GM12878 (cell line): ENCODE measurements at regions not wholly inside any gene's neighbourhood (a gene's known extent, or its start where the extent isn't known, plus 50 kb on each side); places are given as distances from the start of the nearest gene placed in this dataset.

Source experiments
- ATAC-seq: fragments of 200-7000 bp; cut with Tn5 transposase; 3 replicates; pipeline ENCODE4 v1.9.1; 2020; ENCODE audit warnings: mild to moderate bottlenecking, moderate library complexity
- BruUV-seq: library from RNA; stranded (reverse); fragments of 400-500 nt; replicated peaks from 2 replicates; lab custom pipeline; 2021; lab: Mats Ljungman, UMichigan
- CTCF ChIA-PET: fragments of 300-600 bp; sonication (Branson Sonifier 250); formaldehyde crosslinking; extraction: SDS; loops from one replicate; lab custom pipeline; 2021; ENCODE audit warnings: inconsistent platforms; lab: Yijun Ruan, JAX
- POLR2A ChIA-PET: fragments of 350-600 bp; formaldehyde crosslinking; extraction: SDS; loops from one replicate; lab custom pipeline; 2021; ENCODE audit warnings: inconsistent platforms; lab: Charles Lee
- RAD21 ChIA-PET: fragments of 300-600 bp; sonication (Branson Sonifier 250); formaldehyde crosslinking; loops from one replicate; lab custom pipeline; 2023; ENCODE audit warnings: antibody characterized with exemption; ENCODE audit not compliant: unreplicated experiment; lab: Charles Lee
- SMC1A ChIA-PET: fragments of 300-600 bp; sonication (Branson Sonifier 250); formaldehyde crosslinking; loops from one replicate; lab custom pipeline; 2023; ENCODE audit not compliant: unreplicated experiment, uncharacterized antibody; lab: Charles Lee
- DNase-seq: peaks from one replicate; pipeline ENCODE4 v3.0.0-alpha.2; 2011; ENCODE audit warnings: low read depth, low spot score
- FAIRE-seq: peaks from 3 replicates; lab custom pipeline; 2011; peaks lifted over from hg19 to GRCh38; lab: Jason Lieb, UNC
- H2AFZ ChIP-seq: 2 replicates; pipeline ENCODE4 v1.6.0; 2011; ENCODE audit warnings: low read depth, low read length, control low read depth; ENCODE audit not compliant: control insufficient read depth
- H3K27ac ChIP-seq: 2 replicates; pipeline ENCODE4 v1.5.1; 2011; ENCODE audit warnings: control low read depth; ENCODE audit not compliant: control insufficient read depth, insufficient read depth
- H3K27me3 ChIP-seq, 2 experiments: replicated peaks in 1 of 2; 2 replicates each; pipeline versions ENCODE4 v1.6.0 to v1.6.1; 2011; ENCODE audit warnings: low read length in 1 of 2; ENCODE audit not compliant: control insufficient read depth in 2 of 2, insufficient read depth in 2 of 2
- H3K36me3 ChIP-seq, 2 experiments: 2 replicates each; pipeline ENCODE4 v1.5.1; 2011; ENCODE audit warnings: low read length in 1 of 2; ENCODE audit not compliant: control insufficient read depth in 2 of 2, insufficient read depth in 2 of 2
- H3K4me1 ChIP-seq: 2 replicates; pipeline ENCODE4 v1.6.1; 2011; ENCODE audit warnings: mild to moderate bottlenecking, low read length, moderate library complexity, mixed read lengths; ENCODE audit not compliant: control insufficient read depth, insufficient read depth
- H3K4me2 ChIP-seq: 2 replicates; pipeline ENCODE4 v1.6.0; 2011; ENCODE audit warnings: control low read depth; ENCODE audit not compliant: control insufficient read depth, insufficient read depth
- H3K4me3 ChIP-seq: fragments of 200-600 bp; sonication (generic); 2 replicates; pipeline ENCODE4 v1.5.1; 2016
- H3K79me2 ChIP-seq: 2 replicates; pipeline ENCODE4 v1.6.0; 2011; ENCODE audit warnings: low read length; ENCODE audit not compliant: control insufficient read depth, insufficient read depth
- H3K9ac ChIP-seq: 2 replicates; pipeline ENCODE4 v1.8.0; 2011; ENCODE audit warnings: low read length, control low read depth, mixed read lengths; ENCODE audit not compliant: control insufficient read depth, insufficient read depth
- H3K9me3 ChIP-seq: replicated peaks from 3 replicates; pipeline ENCODE4 v1.5.1; 2011; ENCODE audit warnings: mild to moderate bottlenecking, low read length; ENCODE audit not compliant: control insufficient read depth, insufficient read depth
- H4K20me1 ChIP-seq: 2 replicates; pipeline ENCODE4 v1.6.0; 2011; ENCODE audit not compliant: control insufficient read depth, insufficient read depth
- CHD1 ChIP-seq: IDR thresholded peaks from 2 replicates; pipeline ENCODE4 v1.6.1; 2012; ENCODE audit warnings: low read depth, low read length, improper control_type of control experiment
- CHD2 ChIP-seq: IDR thresholded peaks from 2 replicates; pipeline ENCODE4 v1.6.1; 2011; ENCODE audit warnings: low read depth, low read length, improper control_type of control experiment, borderline replicate concordance
- EP300 ChIP-seq, 2 experiments: fragments of 150-350 bp in 1 of 2; IDR thresholded peaks; 2 replicates each; pipeline ENCODE4 v1.6.1; 2011 to 2012; ENCODE audit warnings: low read depth in 2 of 2, low read length in 2 of 2, borderline replicate concordance in 1 of 2, improper control_type of control experiment in 1 of 2, inconsistent platforms in 1 of 2; ENCODE audit not compliant: control insufficient read depth in 1 of 2
- GATAD2B ChIP-seq: fragments of 450-650 bp; conservative IDR thresholded peaks from 2 replicates; pipeline ENCODE4 v1.6.1; 2017; ENCODE audit warnings: low read depth, mild to moderate bottlenecking, moderate library complexity
- IKZF2 ChIP-seq, 2 experiments: fragments of 450-650 bp; IDR thresholded peaks; 2 replicates each; pipeline ENCODE4 v1.6.1; 2017; ENCODE audit warnings: mild to moderate bottlenecking in 2 of 2, moderate library complexity in 2 of 2
- IRF5 ChIP-seq: fragments of 450-650 bp; IDR thresholded peaks from 2 replicates; pipeline ENCODE4 v1.6.1; 2017; ENCODE audit warnings: borderline replicate concordance
- MTA2 ChIP-seq: fragments of 450-650 bp; IDR thresholded peaks from 2 replicates; pipeline ENCODE4 v1.6.1; 2016; ENCODE audit warnings: low read depth, mild to moderate bottlenecking, moderate library complexity
- ZZZ3 ChIP-seq: IDR thresholded peaks from 2 replicates; pipeline ENCODE4 v1.6.1; 2011; ENCODE audit warnings: low read depth; ENCODE audit not compliant: control insufficient read depth, insufficient read length
- WGBS: methylation state at CpG from one replicate; pipeline ENCODE4 v1.1.6; 2016; ENCODE audit warnings: low lambda C conversion rate; ENCODE audit not compliant: insufficient replicate concordance, insufficient coverage; ENCODE audit errors: missing lambda C conversion rate; 5-methylcytosine and 5-hydroxymethylcytosine counted together
- in situ Hi-C: fragments of 300-500 bp; cut with MboI; formaldehyde crosslinking; loops from 9 replicates; pipeline ENCODE4 v1.14.3; 2018; ENCODE audit warnings: mixed read lengths
- intact Hi-C: fragments of 100-400 bp; cut with micrococcal nuclease; formaldehyde crosslinking; loops from one replicate; pipeline ENCODE4 v1.14.2; 2022; ENCODE audit not compliant: unreplicated experiment

DNA sequence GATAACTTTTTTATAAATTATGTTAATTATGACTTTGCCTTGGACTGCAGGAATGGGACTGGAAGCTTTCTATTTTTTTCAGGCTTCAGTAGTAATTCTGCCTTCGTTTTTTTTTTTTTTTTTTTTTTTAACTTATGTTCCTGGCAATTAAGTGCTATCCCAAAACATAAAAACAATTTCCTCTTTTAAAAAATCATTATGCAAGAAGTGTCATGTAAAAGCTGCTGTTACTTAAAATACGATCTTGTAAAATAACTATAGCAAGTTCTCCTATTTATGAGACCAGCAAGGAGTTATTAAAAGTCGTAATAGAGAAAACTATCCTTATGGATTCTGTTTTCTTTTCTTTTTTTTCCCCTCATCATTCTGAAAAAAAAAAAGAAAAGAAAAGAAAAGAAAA, 106.6 kb upstream of the FOXN2 start:
- Histone ChIP-seq H3K4me1 (no peaks in the 10 kb centered on the region), H3K9ac (no peak overlapping the region), H3K27ac (no peak overlapping the region), H2AFZ (no peak overlapping the region), H4K20me1 (no peaks in the 10 kb centered on the region), H3K36me3 (no peaks in the 10 kb centered on the region), H3K27me3 (no peaks in the 10 kb centered on the region), H3K4me3 (no peak overlapping the region), H3K79me2 (no peaks in the 10 kb centered on the region), H3K9me3 (no peaks in the 10 kb centered on the region), H3K4me2 (no peak overlapping the region)
- intact Hi-C loops, result no loop called here
- CTCF ChIA-PET, result interaction anchor here (0.7 to 1.2 kb wide), 2 partner anchors 11 to 20 kb away, joined by 3 read pairs; no protein-coding TSS in a partner anchor
- no peak for DNase-seq
- FAIRE-seq, result no peak
- SMC1A ChIA-PET, result interaction anchor here (1.1 kb wide), 1 partner anchor 9 kb away, joined by 3 read pairs; no protein-coding TSS in a partner anchor
- WGBS, result 60% methylated on average over 3 of the region's 3 CpGs
- POLR2A ChIA-PET, result interaction anchor here (1.0 kb wide), 1 partner anchor 209 kb away, joined by 3 read pairs; no protein-coding TSS in a partner anchor
- no peak for ATAC-seq
- RAD21 ChIA-PET, result interaction anchor here (0.6 kb wide), 1 partner anchor 1937 kb away, joined by 4 read pairs; no protein-coding TSS in a partner anchor
- BruUV-seq, result no TSS peak
- TF ChIP-seq ZZZ3 (no peak), IRF5 (no peak), IKZF2 (IDR thresholded peaks at IDR 0.05) (no peak), CHD2 (no peak), EP300 (IDR thresholded peaks at IDR 0.05; ENCODE audit: borderline replicate concordance in 1 of 2, control insufficient read depth in 1 of 2, low read depth in 2 of 2, low read length in 2 of 2) (no peak), MTA2 (no peak), GATAD2B (no peak), CHD1 (no peak)
- in situ Hi-C loops, result no loop called here
